T-helper 1 cell (primary cell): ENCODE measurements at regions not wholly inside any gene's neighbourhood (a gene's known extent, or its start where the extent isn't known, plus 50 kb on each side); places are given as distances from the start of the nearest gene placed in this dataset.

Experiments
- DNase-seq, 5 donors: peaks; one replicate each; pipeline ENCODE4 v3.0.0-alpha.2; 2012 to 2020

DNA sequence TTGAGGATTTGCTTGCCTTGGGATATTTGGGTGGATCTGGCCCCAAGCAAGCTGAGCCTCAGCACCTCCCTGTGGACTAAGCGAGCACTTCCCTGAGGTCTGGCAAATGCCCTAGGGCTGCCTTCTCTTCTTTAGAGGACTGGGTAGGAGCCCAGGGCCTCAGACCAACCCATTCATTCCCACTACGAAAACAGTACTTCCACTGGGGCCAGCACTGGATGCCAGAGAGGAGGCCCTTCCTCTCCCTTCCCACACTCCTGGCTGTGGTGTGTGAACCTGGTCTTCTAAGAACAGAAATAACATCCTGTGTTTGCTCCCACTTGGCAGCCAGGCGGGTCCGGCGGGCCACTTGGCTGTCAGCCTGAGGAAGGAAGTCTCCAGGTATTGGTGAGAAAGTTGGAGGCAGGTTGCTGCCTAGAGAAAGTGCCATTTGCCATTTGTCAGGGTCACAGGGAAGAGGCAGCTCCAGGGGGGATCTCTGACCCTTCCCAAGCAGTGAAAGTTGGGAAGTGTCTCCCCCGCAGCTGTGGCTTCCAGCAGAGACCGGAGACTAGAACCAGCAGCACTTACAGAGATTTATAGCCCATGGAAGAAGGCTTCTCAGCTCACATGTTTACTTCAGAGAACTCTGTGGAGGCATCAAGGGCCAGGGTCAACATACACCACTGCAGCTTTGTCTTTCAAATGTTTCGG is 323.5 kb downstream of the SIPA1L2 start:
- DNase-seq: no peak

GRCh38 chr1:232305050-232305449 is 324.9 kb downstream of the SIPA1L2 start:
- DNase-seq: no peak

GRCh38 chr1:232303222-232303620 is 326.7 kb downstream of the SIPA1L2 start:
- no peak for DNase-seq

- no peak for DNase-seq
These were observed 327.3 kb downstream of the SIPA1L2 start for GRCh38 chr1:232302376-232303221.

DNA sequence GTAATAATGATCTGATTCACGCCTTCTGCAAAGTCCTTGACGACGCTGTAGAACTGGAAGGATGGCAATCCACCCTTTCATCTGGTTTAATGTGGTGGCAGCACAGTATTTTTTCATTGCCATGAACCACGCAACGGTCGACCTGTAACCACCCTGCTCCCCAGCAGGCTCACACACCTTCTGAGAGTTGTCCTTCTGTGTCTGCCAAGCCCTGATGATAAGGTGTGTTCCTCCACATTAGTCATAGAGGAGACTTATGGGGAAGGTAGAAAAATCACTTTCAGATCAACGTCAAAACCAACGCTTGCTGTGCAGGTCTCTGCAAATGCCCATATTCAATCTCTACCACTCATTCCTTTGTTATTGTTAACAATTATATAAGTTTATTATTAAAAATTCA is 328.7 kb downstream of the SIPA1L2 start:
- DNase-seq: no peak

GRCh38 chr1:232300466-232300865 is 329.5 kb downstream of the SIPA1L2 start:
- DNase-seq: no peak

- no peak for DNase-seq
These were observed 333.5 kb downstream of the SIPA1L2 start for GRCh38 chr1:232296461-232296860.

DNA sequence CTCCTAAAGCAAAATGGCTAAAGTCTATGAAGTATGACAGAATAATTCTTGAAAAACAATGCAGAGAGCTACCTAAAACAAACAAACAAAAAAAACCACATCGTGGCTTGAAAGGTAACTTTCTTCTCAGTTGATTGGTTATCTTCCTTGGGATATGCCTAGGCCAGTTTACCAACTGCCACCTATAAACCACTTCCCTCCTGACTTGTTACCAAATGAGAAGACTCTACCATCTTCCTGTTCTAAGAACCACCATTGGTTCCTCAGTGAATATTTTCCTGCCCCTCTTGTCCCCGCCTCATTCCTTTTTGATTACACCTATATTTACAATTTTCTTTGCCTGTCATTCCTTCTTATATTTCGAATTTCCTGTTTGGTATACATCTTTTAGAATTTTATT is 336.6 kb downstream of the SIPA1L2 start:
- DNase-seq: no peak

GRCh38 chr1:232292818-232293217 is 337.1 kb downstream of the SIPA1L2 start:
- no peak for DNase-seq

DNA sequence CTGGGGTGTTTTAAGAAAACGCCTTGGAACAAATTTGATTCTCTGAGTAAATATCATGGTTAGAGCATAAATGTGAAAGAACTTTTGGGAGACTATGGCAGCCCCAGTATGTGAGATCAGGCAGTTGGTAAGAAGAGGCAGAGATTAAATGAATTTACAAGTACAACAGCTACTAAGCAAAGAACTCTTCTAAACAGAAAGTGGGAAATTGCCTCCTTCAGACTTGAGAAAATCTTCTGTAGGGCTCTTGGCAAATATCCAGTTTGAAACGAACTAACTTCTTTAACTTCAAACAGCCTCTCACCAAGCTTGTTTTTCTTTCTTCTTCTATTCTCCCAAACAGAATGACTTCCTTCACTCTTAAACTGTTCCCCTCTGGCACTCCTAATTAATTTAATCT is 337.7 kb downstream of the SIPA1L2 start:
- no peak for DNase-seq

DNA sequence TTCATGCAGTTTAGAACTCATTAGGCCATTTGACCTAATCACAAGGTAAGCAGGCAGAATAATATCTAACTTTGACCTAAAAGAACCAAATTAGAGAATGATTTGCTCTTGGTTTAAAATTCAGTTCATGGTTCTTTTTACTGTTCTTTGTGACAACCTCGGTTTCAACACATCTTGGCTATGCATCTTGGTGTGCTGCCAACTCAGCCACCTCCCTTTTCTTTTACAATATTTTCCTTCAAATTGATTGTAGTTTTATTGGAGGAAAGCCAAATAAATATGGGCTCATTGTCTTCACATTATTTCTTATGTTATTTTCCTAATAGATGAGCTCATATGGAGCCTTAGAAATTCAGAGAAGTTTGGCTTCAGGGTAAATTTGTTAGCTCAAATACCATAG is 338.3 kb downstream of the SIPA1L2 start:
- no peak for DNase-seq

DNA sequence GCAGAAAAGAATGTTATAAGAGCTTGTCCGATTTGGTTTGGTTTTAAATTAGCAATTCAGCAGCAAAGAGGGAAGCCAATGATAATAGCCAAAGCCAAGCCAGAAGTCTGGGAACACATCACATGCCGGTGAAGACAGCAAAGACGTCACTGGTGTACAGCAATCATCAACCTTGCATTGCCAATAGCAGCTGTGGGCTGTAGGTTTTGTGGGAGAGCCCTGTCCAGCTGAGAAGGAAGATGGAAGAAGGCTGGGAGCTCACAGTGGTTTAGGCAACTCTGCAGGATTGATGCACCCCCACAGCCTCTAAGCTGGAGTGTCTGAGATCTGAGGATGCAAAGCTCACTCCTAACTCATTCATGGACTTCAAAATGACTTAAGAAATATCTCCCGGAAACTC is 338.7 kb downstream of the SIPA1L2 start:
- DNase-seq: no peak

DNA sequence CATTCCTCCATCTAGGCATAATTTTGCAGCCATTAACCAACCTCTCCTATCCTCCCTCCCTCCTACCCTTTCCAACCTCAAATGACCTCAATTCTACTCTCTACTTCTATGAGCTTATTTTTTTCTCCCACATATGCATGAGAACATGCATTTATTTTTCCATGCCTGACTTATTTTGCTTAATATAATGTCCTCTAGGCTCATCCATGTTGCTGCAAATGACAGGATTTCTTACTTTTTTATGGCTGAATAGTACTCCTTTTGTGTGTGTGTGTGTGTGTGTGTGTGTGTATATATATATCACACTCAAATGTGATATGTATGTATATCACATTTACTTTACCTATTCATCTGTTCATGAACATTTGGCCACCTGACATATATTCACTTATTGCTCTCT is 339.4 kb downstream of the SIPA1L2 start:
- no peak for DNase-seq

DNA sequence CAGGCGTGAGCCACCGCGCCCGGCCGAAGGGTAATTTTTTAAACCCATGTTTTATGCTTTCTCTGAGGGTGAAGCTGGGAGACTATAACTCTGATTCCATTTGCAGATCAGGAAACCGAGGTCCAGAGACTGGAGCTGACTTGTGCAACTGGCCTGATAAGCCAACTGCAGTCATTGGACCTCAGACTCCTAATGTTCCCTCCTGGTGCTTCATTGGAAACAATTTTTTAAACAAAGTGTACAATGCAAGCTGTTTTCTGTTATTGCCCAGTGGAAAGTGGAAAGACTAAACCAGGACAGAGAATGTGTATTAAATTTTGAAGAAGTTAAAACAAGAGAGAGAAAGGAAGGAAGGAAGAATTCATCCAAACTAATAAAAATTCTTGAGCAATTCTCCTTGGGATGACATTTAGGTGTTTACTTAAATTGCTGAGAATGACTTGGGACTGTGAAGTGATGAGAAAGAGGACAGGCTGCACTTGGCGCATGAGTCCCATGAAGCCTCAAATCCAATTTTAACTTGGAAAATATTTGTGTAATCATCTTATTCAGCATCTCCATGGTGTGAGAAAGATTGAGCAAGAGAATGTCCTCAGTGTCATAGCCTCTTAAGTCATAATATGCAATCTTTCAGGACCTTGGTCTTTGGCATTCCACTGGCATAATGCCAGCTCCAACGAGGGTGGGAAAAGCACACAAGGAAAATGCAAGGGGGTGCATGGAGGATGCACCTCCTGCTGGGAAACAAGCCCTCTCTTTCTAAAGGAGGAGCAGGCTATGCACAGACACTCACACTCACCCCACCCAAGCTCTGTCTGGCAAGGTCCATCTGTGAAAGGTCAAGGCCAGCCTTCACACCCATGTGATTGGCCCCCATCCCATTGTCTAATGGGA is 342.0 kb downstream of the SIPA1L2 start:
- DNase-seq: no peak

- no peak for DNase-seq
These were observed 344.8 kb downstream of the SIPA1L2 start for GRCh38 chr1:232285138-232285537.

DNA sequence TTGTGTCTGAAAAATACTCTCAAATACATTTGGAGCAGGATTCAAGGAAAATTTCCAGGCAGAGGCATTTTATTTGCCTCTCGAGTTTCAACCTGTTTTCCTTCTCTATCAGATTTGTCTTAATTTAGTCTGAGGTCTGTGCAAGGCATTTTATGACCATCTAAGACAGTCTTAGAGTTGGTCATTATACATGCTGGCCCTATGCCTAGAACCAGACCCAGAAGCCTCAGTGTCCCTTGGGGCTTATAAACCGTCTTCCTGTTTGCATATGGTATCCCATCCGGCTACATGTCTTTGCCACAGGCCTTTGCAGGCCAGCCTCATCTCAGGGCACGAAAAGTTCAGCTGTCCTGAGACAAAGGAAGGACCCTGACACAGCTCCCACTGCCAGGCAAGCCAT is 346.1 kb downstream of the SIPA1L2 start:
- DNase-seq: no peak

- no peak for DNase-seq
These were observed 347.4 kb downstream of the SIPA1L2 start for GRCh38 chr1:232282498-232282897.

GRCh38 chr1:232280910-232281309 is 349.0 kb downstream of the SIPA1L2 start:
- DNase-seq: no peak

GRCh38 chr1:232279909-232280400 is 350.0 kb downstream of the SIPA1L2 start:
- DNase-seq: no peak

DNA sequence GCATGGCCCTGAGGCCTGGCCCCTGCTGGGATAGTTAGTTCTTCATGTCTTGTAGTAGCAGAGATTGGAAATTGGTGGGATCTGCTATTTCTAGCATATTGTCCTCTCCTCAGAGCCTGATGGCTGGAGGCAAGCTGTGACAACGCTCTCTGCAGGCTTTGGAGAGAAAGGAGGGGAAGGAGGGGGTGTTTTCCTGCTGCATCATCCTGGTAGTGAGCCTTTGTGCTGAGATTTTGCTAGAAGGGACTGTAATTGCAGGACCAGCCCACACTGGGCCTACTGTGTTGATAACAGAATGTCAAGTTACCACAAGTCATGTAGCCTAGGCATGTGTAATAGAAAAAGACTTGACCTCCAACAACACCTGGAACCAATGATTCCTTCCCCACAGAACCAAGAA is 351.0 kb downstream of the SIPA1L2 start:
- no peak for DNase-seq

DNA sequence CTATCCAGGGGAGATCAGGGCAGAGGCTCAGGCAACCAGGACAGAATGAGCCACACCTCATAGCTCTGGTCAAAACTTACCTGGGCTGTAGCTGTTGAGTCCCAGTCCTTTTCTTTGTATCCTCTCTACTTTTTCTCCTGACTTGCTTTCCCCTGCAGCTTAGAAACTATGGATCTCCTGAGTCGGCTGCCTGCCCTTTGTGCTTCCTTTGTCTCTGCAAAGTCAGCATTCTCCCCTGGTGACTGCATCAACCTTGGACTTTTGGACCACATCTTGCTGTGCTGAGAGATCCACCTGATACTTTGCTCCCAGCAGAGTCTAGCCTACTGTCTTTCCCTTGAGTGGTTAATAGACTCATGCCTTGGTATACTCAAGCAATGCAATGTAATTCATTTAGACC is 353.3 kb downstream of the SIPA1L2 start:
- no peak for DNase-seq

- DNase-seq: no peak
These were observed 354.8 kb downstream of the SIPA1L2 start for GRCh38 chr1:232274999-232275710.
